NCI-H748 (cell line): ENCODE measurements at regions not wholly inside any gene's neighbourhood (a gene's known extent, or its start where the extent isn't known, plus 50 kb on each side); places are given as distances from the start of the nearest gene placed in this dataset.
A peak's percentile ranks its signal among the peaks of the same experiment; 100 is the strongest.
"Not testable (repeated sequence)": the region's sequence is repeated elsewhere in the genome, so short reads cannot be mapped to it uniquely, and the experiment has no call there.

Experiments
- DNase-seq: peaks from one replicate; lab custom pipeline; 2025; ENCODE audit not compliant: unreplicated experiment; lab: John Stamatoyannopoulos, UW

- no peak for DNase-seq
These were observed 236.6 kb upstream of the NOL4 start for GRCh38 chr18:34461266-34461665.

DNA sequence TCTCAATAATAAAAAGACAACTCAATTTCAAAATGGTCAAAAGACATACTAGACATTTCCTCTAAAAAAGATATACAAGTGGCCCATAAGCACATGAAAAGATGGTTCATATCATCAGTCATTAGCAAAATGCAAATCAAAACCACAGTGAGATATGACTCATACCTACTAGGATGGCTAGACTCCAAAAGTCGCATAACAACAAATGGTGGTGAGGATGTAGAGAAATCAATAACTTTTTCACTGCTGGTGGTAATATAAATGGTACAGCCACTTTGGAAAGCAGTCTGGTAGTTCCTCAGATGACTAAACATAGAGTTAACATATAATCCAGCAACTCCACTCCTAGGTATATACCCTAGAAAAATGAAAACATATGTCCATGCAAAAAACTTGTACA lies 242.3 kb upstream of the NOL4 start:
- no peak for DNase-seq

GRCh38 chr18:34480162-34480700 lies 229.9 kb upstream of the DTNA start:
- no peak for DNase-seq

GRCh38 chr18:34482204-34482603 lies 227.9 kb upstream of the DTNA start:
- DNase-seq: no peak

GRCh38 chr18:34483198-34483597 lies 226.9 kb upstream of the DTNA start:
- DNase-seq: no peak

GRCh38 chr18:34491719-34492118 lies 218.4 kb upstream of the DTNA start:
- peak; percentile 37 for DNase-seq

DNA sequence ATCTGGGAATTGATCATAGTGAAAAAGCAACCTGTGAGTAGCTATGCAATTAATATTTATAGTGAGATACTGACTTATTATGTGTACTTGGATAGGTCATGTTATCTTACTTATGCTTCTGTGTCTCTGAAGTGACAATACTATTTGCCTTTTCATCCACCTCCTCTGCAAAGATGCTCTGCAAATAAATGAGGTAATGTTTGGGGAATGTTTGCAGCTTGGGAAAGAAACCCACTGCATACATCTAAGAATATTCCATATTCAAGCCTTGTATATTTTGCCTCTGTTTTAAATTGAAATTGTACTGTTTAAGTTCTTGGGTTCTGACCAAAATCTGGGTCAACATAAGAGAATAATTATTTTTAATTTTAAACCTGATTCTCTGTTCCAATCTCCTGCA lies 217.4 kb upstream of the DTNA start:
- peak; percentile 81 for DNase-seq

- DNase-seq: peak; percentile 94
These were observed 217.0 kb upstream of the DTNA start for GRCh38 chr18:34493099-34493544.

DNA sequence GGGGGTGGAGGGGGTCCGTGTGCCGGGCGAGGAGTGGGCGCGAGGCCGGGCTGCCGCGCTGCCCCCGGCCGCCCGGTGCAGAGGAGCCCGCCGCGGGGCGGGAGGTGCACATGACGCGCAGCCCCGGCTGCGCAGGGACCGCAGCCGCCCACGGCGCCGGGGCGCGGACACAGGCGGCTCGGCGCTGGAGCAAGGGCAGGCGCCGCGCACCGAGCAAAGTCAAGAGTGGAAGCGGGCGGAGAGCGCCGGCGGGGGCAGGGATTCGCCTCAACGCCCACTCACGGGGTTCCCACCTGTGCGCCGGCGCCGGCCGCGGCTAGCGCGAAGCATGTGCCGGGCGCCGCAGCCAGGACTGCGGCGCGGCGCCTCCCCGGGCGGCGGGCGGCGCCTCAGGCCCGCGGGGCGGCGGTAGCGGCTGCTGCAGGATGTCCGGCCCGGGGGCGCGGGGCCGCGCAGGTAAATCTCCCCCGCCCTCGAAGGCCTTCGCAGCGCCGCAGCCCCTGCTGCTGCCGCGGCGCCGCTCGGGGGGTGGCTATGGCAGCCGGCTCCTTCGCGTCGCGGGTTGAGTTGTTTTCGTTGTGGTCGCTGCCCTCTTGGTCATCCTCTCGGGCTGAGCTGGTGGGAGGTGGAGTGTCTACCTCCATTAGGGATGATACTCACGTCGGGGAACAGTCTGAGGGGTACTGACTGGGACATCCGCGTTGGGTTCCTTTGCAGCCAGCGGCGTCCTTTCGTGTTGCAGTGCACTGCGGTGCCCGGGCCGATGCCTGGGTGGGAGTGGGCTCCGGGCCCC lies 216.3 kb upstream of the DTNA start:
- DNase-seq: peak; percentile 83

DNA sequence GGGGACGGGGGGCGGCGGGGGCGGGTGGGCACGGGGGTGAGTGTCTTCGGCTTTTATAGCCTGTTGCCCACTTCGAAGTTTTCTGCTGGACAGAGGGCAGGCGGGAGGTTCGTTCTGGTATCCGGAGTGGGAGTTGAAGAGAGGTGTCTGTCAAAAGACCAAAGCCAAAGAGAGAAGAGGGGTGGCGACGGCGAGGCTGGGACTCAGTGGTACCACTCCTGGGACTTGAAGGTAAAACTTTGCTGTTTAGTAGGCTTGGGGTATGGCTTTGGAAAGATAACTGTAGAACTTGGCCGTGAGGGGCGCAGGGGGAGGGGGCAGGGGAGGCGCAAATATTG lies 215.8 kb upstream of the DTNA start:
- no peak for DNase-seq

DNA sequence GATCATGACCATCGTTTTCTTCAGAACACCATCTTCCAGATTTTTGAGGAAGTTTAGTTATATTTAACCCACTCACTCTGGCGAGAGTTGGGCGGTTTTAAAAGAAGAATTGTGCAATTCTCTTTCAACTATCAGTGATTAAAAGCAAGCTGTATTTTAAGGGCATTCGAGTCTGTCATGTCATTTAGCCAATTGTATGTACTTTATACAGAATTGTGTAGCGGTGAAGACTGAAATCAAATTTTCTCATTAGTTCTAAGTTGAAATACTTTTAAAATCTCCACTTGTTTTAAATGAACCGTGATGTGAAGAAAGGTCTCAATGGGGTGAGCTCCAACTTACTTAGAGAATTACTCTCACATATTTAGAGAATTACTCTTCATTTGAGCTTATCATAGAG lies 214.6 kb upstream of the DTNA start:
- no peak for DNase-seq

- no peak for DNase-seq
These were observed 208.5 kb upstream of the DTNA start for GRCh38 chr18:34501553-34501952.

DNA sequence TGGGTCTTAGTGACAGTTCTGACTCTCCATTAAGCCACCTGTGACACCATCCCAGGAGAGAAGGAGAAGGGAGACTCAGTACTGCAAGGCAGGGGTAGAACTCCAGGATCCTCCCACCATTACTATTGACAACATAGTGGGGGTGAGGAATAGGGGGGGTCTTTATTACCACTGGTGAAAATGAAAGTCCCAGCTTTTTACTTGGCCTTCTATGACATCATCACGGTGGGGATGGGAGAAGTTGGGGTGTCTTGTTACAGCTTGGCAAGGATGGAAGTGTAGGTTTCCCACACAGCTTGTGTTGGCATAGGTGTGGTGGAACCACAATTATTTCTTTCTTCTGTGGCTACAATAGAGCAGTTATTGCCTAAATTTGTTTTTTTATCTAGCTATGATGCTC lies 203.9 kb upstream of the DTNA start:
- no peak for DNase-seq

DNA sequence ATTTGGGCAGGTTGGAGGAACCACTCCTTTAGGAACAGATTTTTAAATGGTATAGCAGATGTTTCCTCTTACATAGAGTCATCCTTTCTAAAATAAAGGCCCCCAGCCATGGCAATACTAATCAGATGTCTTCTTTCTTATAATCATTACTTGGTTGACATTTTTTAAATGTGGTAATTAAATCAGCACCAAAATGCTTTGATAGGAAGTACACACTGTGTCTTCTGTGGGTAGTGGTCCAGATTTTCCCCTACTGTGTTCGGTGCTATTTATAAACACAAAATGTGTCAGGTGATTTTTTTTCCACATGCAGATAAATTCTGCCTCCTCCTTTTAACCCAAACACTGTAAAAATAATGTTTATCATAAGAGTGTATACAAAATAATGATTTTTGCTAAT lies 200.9 kb upstream of the DTNA start:
- DNase-seq: no peak

GRCh38 chr18:34509879-34510586 lies 200.1 kb upstream of the DTNA start:
- DNase-seq: no peak

DNA sequence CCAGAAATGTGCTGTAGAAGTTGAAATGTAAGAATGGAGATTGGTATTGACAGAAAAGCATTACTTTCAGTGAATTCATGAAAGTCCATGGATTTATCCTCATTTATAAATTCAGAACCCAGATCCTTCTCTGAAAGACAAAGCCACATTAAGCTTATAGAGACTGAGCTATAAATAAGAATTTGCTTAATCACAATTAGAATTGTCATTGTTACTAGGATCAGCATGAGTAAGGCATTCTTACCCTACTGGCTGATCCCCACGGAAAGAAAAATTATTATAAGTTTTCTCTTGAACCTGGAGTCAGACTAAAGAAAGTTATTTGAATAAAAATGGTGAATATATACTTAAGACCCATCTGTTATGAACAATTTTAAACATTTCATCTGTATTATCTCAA lies 199.2 kb upstream of the DTNA start:
- DNase-seq: no peak

GRCh38 chr18:34511435-34511834 lies 198.7 kb upstream of the DTNA start:
- no peak for DNase-seq

GRCh38 chr18:34511879-34512278 lies 198.2 kb upstream of the DTNA start:
- no peak for DNase-seq

- no peak for DNase-seq
These were observed 195.9 kb upstream of the DTNA start for GRCh38 chr18:34514238-34514637.

- no peak for DNase-seq
These were observed 195.1 kb upstream of the DTNA start for GRCh38 chr18:34514957-34515356.

DNA sequence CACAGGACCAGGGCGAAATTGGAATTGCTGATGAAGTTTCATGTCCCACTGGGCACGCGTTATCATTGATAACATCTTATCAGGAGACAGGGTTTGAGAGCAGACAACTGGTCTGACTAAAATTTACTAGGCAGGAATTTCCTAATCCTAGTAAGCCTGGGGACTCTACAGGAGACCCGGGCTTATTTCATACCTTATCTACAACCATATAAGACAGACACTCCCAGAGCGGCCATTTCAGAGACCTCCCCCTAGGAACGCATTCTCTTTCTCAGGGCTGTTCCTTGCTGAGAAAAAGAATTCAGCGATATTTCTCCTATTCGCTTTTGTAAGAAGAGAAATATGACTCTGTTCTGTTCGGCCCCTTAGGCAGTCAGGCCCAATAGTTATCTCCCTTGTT lies 193.7 kb upstream of the DTNA start:
- DNase-seq: not testable (repeated sequence)

- not testable (repeated sequence) for DNase-seq
These were observed 193.1 kb upstream of the DTNA start for GRCh38 chr18:34516996-34517395.
